BJ (cell line): ENCODE measurements at regions not wholly inside any gene's neighbourhood (a gene's known extent, or its start where the extent isn't known, plus 50 kb on each side); places are given as distances from the start of the nearest gene placed in this dataset. TPM values are rescaled to one million over a fixed set of nuclear protein-coding genes. Genes with fewer than 3 reads are reported as not detected.

Experiments
- CTCF ChIA-PET: fragments of 350-600 bp; formaldehyde crosslinking; extraction: SDS; loops from one replicate; lab custom pipeline; 2021; ENCODE audit warnings: antibody characterized with exemption, inconsistent platforms; lab: Yijun Ruan, JAX
- POLR2A ChIA-PET: fragments of 300-600 bp; sonication (Branson Sonifier 250); formaldehyde crosslinking; extraction: SDS; loops from one replicate; lab custom pipeline; 2021; ENCODE audit warnings: antibody characterized with exemption; lab: Charles Lee
- DNase-seq: peaks from one replicate; pipeline ENCODE4 v3.0.0-alpha.2; 2011; ENCODE audit warnings: low read depth
- H3K27me3 ChIP-seq: 2 replicates; pipeline ENCODE4 v1.6.0; 2011; ENCODE audit warnings: low read length; ENCODE audit not compliant: control insufficient read depth, insufficient read depth
- H3K36me3 ChIP-seq: 2 replicates; pipeline ENCODE4 v1.5.1; 2011; ENCODE audit warnings: low read length; ENCODE audit not compliant: control insufficient read depth, insufficient read depth
- H3K4me3 ChIP-seq: 2 replicates; pipeline ENCODE4 v1.5.1; 2011; ENCODE audit warnings: low read depth, mild to moderate bottlenecking, control low read depth, low read length
- CTCF ChIP-seq: IDR thresholded peaks from 2 replicates; pipeline ENCODE4 v1.5.1; 2011; ENCODE audit warnings: low read depth, mild to moderate bottlenecking, control low read depth, inconsistent platforms, low read length, moderate library complexity; ENCODE audit not compliant: insufficient read depth
- small RNA-seq: library from RNA; depleted of rRNA; stranded (forward); fragments of <200 nt; gene quantifications from one replicate; pipeline ENCODE3, GENCODE V24; 2012; ENCODE audit warnings: low replicate concordance, low read depth; ENCODE audit not compliant: insufficient read length

GRCh38 chr2:154637456-154637855 is 61.0 kb upstream of the KCNJ3 start:
- POLR2A ChIA-PET, result no interaction called here
- TF ChIP-seq CTCF, result no peak
- Histone ChIP-seq H3K36me3 (no peaks in the 10 kb centered on the region), H3K27me3 (no peaks in the 10 kb centered on the region; the same call in 1 of the 2 replicates), H3K4me3 (no peak overlapping the region)
- no peak for DNase-seq
- CTCF ChIA-PET, result interaction anchor here (0.8 kb wide), 2 partner anchors 8 to 14 kb away, joined by 3 read pairs; no protein-coding TSS in a partner anchor

GRCh38 chr2:154638783-154639182 is 59.7 kb upstream of the KCNJ3 start:
- no peak for TF ChIP-seq CTCF
- CTCF ChIA-PET, result no interaction called here

GRCh38 chr2:154640000-154640399 is 58.5 kb upstream of the KCNJ3 start:
- POLR2A ChIA-PET, result no interaction called here
- CTCF ChIA-PET, result no interaction called here
- H3K27me3 ChIP-seq, result no peaks in the 10 kb centered on the region; the same call in 1 of the 2 replicates
- H3K36me3 ChIP-seq, result no peaks in the 10 kb centered on the region
- no peak overlapping the region for H3K4me3 ChIP-seq
- no peak for DNase-seq
- TF ChIP-seq CTCF, result no peak

More at GRCh38 chr2:154638783-154639182, 59.7 kb upstream of the KCNJ3 start:
- Histone ChIP-seq H3K36me3 (no peaks in the 10 kb centered on the region), H3K4me3 (no peak overlapping the region), H3K27me3 (no peaks in the 10 kb centered on the region; the same call in 1 of the 2 replicates)
- POLR2A ChIA-PET, result no interaction called here
- DNase-seq, result no peak

Small RNA genes lying in the stretch of these regions (small RNA-seq; reads per million reads assigned to genes)
- gene RNA5SP107, result not detected
